Neuron (in vitro differentiated cells): ENCODE measurements at regions not wholly inside any gene's neighbourhood (a gene's known extent, or its start where the extent isn't known, plus 50 kb on each side); places are given as distances from the start of the nearest gene placed in this dataset.
"Not testable (repeated sequence)": the region's sequence is repeated elsewhere in the genome, so short reads cannot be mapped to it uniquely, and the experiment has no call there.

ENCODE experiments used
- H2AFZ ChIP-seq: one replicate; pipeline ENCODE4 v1.6.1; 2013; ENCODE audit warnings: low read depth, mild to moderate bottlenecking, inconsistent platforms, low read length, moderate library complexity
- H3K27me3 ChIP-seq: one replicate; pipeline ENCODE4 v1.6.1; 2013; ENCODE audit warnings: low read length; ENCODE audit not compliant: insufficient read depth
- H3K36me3 ChIP-seq: one replicate; pipeline ENCODE4 v1.6.1; 2013; ENCODE audit warnings: low read length; ENCODE audit not compliant: insufficient read depth
- H3K4me1 ChIP-seq: one replicate; pipeline ENCODE4 v1.6.1; 2013; ENCODE audit warnings: low read length; ENCODE audit not compliant: insufficient read depth
- H3K4me3 ChIP-seq: 2 replicates; pipeline ENCODE4 v1.5.1; 2013; ENCODE audit warnings: mild to moderate bottlenecking, low read length, moderate library complexity
- H3K9me3 ChIP-seq: one replicate; pipeline ENCODE4 v1.6.1; 2013; ENCODE audit warnings: low read length

DNA sequence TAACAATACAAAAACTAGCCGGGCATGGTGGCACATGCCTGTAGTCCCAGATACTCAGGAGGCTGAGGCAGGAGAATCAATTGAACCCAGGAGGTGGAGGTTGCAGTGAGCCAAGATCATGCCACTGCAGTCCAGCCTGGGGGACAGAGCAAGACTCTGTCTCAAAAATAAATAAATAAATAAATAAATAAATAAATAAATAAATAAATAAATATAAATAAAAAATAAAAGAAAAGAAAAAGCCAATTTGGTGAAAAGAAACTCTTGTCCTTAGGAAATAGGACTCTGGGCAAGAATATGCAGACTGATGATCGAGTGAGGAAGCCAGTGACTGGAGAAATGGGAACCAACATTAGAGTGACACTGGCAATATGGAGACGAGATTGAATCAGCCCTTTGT is 171.9 kb upstream of the DCC start:
- H3K27me3 ChIP-seq, H2AFZ ChIP-seq, H3K4me3 ChIP-seq, H3K36me3 ChIP-seq, H3K4me1 ChIP-seq, H3K9me3 ChIP-seq: not testable (repeated sequence)

GRCh38 chr18:52174220-52174619 is 165.8 kb upstream of the DCC start:
- H2AFZ ChIP-seq = no peak overlapping the region
- H3K9me3 ChIP-seq = no peaks in the 10 kb centered on the region
- H3K4me3 ChIP-seq = no peak overlapping the region
- H3K4me1 ChIP-seq = no peaks in the 10 kb centered on the region
- H3K36me3 ChIP-seq = no peaks in the 10 kb centered on the region
- H3K27me3 ChIP-seq = no peaks in the 10 kb centered on the region

GRCh38 chr18:52175406-52175805 is 164.6 kb upstream of the DCC start:
- Histone ChIP-seq H3K36me3 (no peaks in the 10 kb centered on the region), H3K4me3 (no peak overlapping the region), H2AFZ (no peak overlapping the region), H3K4me1 (no peaks in the 10 kb centered on the region), H3K9me3 (no peaks in the 10 kb centered on the region), H3K27me3 (no peaks in the 10 kb centered on the region)

DNA sequence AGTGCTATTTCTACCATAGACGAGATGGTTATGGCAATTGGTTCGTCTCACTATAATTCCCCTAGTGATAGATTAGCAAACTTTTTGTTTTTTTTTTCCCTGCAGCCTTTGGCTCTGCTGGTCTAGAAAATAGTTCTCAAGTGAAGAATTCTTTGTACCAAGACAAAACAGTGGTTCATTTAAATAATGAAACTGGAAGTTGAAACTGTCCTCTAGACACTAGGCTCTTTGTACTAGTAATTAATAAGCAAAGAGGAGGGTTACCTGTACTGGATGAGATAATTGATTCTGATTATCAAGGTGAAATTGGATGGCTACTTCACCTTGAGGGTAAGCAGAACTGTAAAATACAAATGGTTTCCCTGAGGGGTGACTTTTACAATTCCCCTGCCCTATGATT is 156.9 kb upstream of the DCC start:
- H2AFZ ChIP-seq = no peak overlapping the region
- no peak overlapping the region for H3K4me3 ChIP-seq

GRCh38 chr18:52190195-52190594 is 149.8 kb upstream of the DCC start:
- Histone ChIP-seq H3K4me3 (no peak overlapping the region), H2AFZ (no peak overlapping the region), H3K4me1 (peaks cover 16% of the 10 kb centered on the region), H3K36me3 (no peaks in the 10 kb centered on the region), H3K27me3 (peaks cover 7% of the 10 kb centered on the region), H3K9me3 (no peaks in the 10 kb centered on the region)

More for the DNA sequence above, 156.9 kb upstream of the DCC start:
- Histone ChIP-seq H3K4me1 (no peaks in the 10 kb centered on the region), H3K27me3 (peaks cover 2% of the 10 kb centered on the region), H3K9me3 (no peaks in the 10 kb centered on the region), H3K36me3 (no peaks in the 10 kb centered on the region)

GRCh38 chr18:52190631-52191030 is 149.4 kb upstream of the DCC start:
- no peak overlapping the region for H2AFZ ChIP-seq
- H3K9me3 ChIP-seq = no peaks in the 10 kb centered on the region
- peaks cover 16% of the 10 kb centered on the region for H3K4me1 ChIP-seq
- H3K27me3 ChIP-seq = peaks cover 7% of the 10 kb centered on the region
- H3K4me3 ChIP-seq = no peak overlapping the region
- no peaks in the 10 kb centered on the region for H3K36me3 ChIP-seq

DNA sequence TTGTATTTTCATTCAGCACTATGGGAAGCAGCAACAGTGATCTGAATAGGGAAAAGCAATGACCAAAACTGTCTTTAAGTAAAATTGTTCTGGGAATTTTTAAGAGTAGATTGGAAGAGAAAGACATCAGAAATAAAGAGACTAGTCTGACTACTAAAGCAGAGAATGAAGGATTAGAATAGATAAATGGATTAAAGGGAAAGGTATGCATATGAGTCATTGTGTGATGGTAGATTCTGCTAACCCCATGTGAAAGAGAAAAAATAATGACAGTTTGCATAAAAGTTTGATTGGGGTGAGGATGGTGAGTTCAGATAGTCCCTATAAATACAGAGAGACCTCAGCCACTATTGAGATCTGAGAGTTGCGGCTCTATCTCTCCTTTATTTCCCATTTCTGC is 139.6 kb upstream of the DCC start:
- no peaks in the 10 kb centered on the region for H3K4me1 ChIP-seq
- no peak overlapping the region for H2AFZ ChIP-seq
- H3K4me3 ChIP-seq = no peak overlapping the region
- H3K9me3 ChIP-seq = no peaks in the 10 kb centered on the region
- H3K36me3 ChIP-seq = no peaks in the 10 kb centered on the region
- no peaks in the 10 kb centered on the region for H3K27me3 ChIP-seq

GRCh38 chr18:52200921-52201663 is 138.9 kb upstream of the DCC start:
- no peaks in the 10 kb centered on the region for H3K27me3 ChIP-seq
- no peak overlapping the region for H3K4me3 ChIP-seq
- H3K9me3 ChIP-seq = no peaks in the 10 kb centered on the region
- no peaks in the 10 kb centered on the region for H3K36me3 ChIP-seq
- no peak overlapping the region for H2AFZ ChIP-seq
- H3K4me1 ChIP-seq = no peaks in the 10 kb centered on the region

GRCh38 chr18:52208646-52209045 is 131.4 kb upstream of the DCC start:
- no peak overlapping the region for H3K4me3 ChIP-seq

GRCh38 chr18:52216109-52216508 is 123.9 kb upstream of the DCC start:
- Histone ChIP-seq H2AFZ (no peak overlapping the region), H3K4me3 (no peak overlapping the region), H3K9me3 (no peaks in the 10 kb centered on the region), H3K4me1 (no peaks in the 10 kb centered on the region), H3K27me3 (no peaks in the 10 kb centered on the region), H3K36me3 (no peaks in the 10 kb centered on the region)

More at GRCh38 chr18:52208646-52209045, 131.4 kb upstream of the DCC start:
- Histone ChIP-seq H3K36me3 (no peaks in the 10 kb centered on the region), H3K4me1 (no peaks in the 10 kb centered on the region), H3K9me3 (no peaks in the 10 kb centered on the region), H2AFZ (no peak overlapping the region), H3K27me3 (no peaks in the 10 kb centered on the region)

DNA sequence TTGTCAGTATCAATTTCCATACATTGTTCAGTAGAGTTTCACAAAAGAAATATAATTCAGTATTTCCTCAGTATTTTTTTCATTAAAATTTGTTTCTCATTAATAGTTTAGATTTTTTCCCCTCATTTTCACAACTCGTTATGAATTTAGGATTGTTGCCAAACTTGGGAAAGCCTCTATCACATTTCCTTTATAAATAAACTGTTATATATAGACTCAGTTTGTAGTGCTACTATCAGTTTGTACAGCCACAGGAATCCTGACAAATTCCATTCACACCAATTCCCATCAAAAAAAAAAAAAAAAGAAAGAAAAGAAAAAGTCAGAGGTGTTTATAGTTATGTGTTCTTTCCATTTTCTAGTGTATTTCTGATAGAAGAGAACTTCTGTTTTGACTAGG is 123.3 kb upstream of the DCC start:
- Histone ChIP-seq H3K4me3 (no peak overlapping the region), H3K27me3 (no peaks in the 10 kb centered on the region), H2AFZ (no peak overlapping the region), H3K9me3 (no peaks in the 10 kb centered on the region), H3K36me3 (no peaks in the 10 kb centered on the region), H3K4me1 (no peaks in the 10 kb centered on the region)

- Histone ChIP-seq H3K27me3 (no peaks in the 10 kb centered on the region), H3K4me1 (no peaks in the 10 kb centered on the region), H2AFZ (no peak overlapping the region), H3K4me3 (no peak overlapping the region), H3K9me3 (no peaks in the 10 kb centered on the region), H3K36me3 (no peaks in the 10 kb centered on the region)
These were observed 120.9 kb upstream of the DCC start for GRCh38 chr18:52219102-52219501.

DNA sequence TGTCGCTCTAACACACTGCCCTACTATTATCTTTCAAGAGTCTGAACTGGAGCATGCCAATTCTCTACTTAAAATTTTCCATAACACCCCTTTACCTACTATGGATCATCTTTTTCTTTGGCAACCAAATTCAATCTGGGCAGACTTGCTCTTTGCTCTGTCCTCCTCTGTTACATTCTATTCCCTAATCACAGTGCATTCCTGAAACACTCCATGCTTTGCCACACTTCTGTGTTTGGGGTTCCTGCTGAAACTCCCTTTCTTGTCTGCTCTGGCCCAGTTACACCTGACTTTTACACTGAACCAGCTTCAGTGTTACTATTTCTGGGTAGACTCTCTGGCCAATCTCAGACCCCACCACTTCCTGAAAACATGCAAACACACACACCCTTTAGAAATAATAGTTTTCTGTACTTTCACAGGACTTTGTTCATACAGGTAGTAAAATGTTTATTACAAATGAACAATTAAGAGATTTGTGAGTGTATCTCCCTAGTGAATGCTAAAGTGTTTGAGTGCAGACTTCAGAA is 119.9 kb upstream of the DCC start:
- no peak overlapping the region for H2AFZ ChIP-seq
- H3K36me3 ChIP-seq = no peaks in the 10 kb centered on the region
- H3K27me3 ChIP-seq = no peaks in the 10 kb centered on the region
- H3K4me1 ChIP-seq = no peaks in the 10 kb centered on the region
- H3K4me3 ChIP-seq = no peak overlapping the region
- H3K9me3 ChIP-seq = no peaks in the 10 kb centered on the region

DNA sequence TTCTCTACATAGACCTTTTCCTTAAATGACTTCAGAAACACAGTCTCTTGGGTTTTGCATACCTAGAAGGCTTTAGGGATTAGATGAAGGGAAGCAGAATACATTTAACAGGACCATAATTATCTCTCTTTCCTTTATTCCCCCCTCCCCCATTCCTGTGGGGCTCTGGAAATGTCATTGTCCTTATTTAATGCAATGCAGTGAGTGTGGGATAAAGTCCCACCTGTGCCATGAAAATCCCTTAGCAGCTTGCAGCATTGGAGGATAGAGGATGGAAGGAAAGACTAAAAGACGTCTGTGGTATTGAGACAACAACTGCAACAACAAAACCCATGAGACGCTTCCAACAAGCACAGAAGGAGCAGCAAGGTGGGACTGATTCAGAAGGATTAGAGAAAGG is 117.8 kb upstream of the DCC start:
- Histone ChIP-seq H3K27me3 (no peaks in the 10 kb centered on the region), H3K9me3 (no peaks in the 10 kb centered on the region), H3K36me3 (no peaks in the 10 kb centered on the region), H3K4me1 (no peaks in the 10 kb centered on the region), H3K4me3 (no peak overlapping the region), H2AFZ (no peak overlapping the region)
